H1 (cell line): ENCODE measurements at regions not wholly inside any gene's neighbourhood (a gene's known extent, or its start where the extent isn't known, plus 50 kb on each side); places are given as distances from the start of the nearest gene placed in this dataset.

Experiments used
- CTCF ChIA-PET: fragments of 300-600 bp; sonication (Branson Sonifier 250); formaldehyde crosslinking; loops from one replicate; lab custom pipeline; 2021; ENCODE audit not compliant: partially characterized antibody; lab: Charles Lee
- POLR2A ChIA-PET: fragments of 300-600 bp; sonication (Branson Sonifier 250); formaldehyde crosslinking; loops from one replicate; lab custom pipeline; 2021; ENCODE audit warnings: inconsistent platforms; ENCODE audit not compliant: partially characterized antibody; lab: Charles Lee
- DNase-seq, 2 experiments: peaks; one replicate each; pipeline versions ENCODE4 v3.0.0 to v3.0.0-alpha.2; 2010 to 2022; ENCODE audit warnings: low spot score in 2 of 2, low read depth in 1 of 2, mixed read lengths in 1 of 2
- FAIRE-seq: peaks from 2 replicates; lab custom pipeline; 2011; peaks lifted over from hg19 to GRCh38; lab: Jason Lieb, UNC
- H2AFZ ChIP-seq: 2 replicates; pipeline ENCODE4 v1.8.1; 2012; ENCODE audit warnings: low read length, inconsistent platforms
- H2AK5ac ChIP-seq: 2 replicates; pipeline ENCODE4 v1.6.1; 2013; ENCODE audit warnings: low read depth, low read length
- H2BK120ac ChIP-seq: replicated peaks from 2 replicates; pipeline ENCODE3; 2013; ENCODE audit warnings: low read depth, low read length, inconsistent platforms
- H2BK12ac ChIP-seq: 2 replicates; pipeline ENCODE4 v1.6.1; 2013; ENCODE audit warnings: low read depth, low read length
- H2BK15ac ChIP-seq: 2 replicates; pipeline ENCODE4 v1.6.1; 2013; ENCODE audit warnings: low read length
- H2BK20ac ChIP-seq: 2 replicates; pipeline ENCODE4 v1.6.1; 2013; ENCODE audit warnings: low read length
- H2BK5ac ChIP-seq: 2 replicates; pipeline ENCODE4 v1.6.1; 2013; ENCODE audit warnings: low read depth, low read length
- H3K14ac ChIP-seq: 2 replicates; pipeline ENCODE4 v1.6.1; 2013; ENCODE audit warnings: inconsistent platforms; ENCODE audit not compliant: insufficient read length
- H3K18ac ChIP-seq: 2 replicates; pipeline ENCODE4 v1.6.1; 2013; ENCODE audit warnings: low read length; ENCODE audit errors: extremely low read depth
- H3K23ac ChIP-seq: 2 replicates; pipeline ENCODE4 v1.6.1; 2013; ENCODE audit warnings: inconsistent platforms; ENCODE audit not compliant: insufficient read length
- H3K23me2 ChIP-seq: 2 replicates; pipeline ENCODE4 v1.6.1; 2013; ENCODE audit warnings: low read depth, low read length
- H3K27ac ChIP-seq: 2 replicates; pipeline ENCODE4 v1.6.1; 2011; ENCODE audit warnings: low read depth, low read length, inconsistent platforms
- H3K27me3 ChIP-seq, 4 experiments: replicated peaks in 1 of 4; 1 replicate in 1 of 4; 2 replicates in 3 of 4; pipeline versions ENCODE4 v1.6.1 to v1.8.1; 2011 to 2013; ENCODE audit warnings: low read length in 3 of 4, mild to moderate bottlenecking in 3 of 4, inconsistent platforms in 2 of 4, mixed read lengths in 2 of 4, moderate library complexity in 1 of 4; ENCODE audit not compliant: control insufficient read depth in 3 of 4, insufficient read depth in 3 of 4; ENCODE audit errors: extremely low read depth in 1 of 4
- H3K36me3 ChIP-seq, 4 experiments: 2 replicates each; pipeline versions ENCODE4 v1.6.1 to v1.8.1; 2011 to 2013; ENCODE audit warnings: mild to moderate bottlenecking in 4 of 4, low read length in 3 of 4, moderate library complexity in 2 of 4, control low read depth in 1 of 4, inconsistent platforms in 1 of 4; ENCODE audit not compliant: insufficient read depth in 4 of 4, control insufficient read depth in 2 of 4
- H3K4ac ChIP-seq: replicated peaks from 2 replicates; pipeline ENCODE3; 2013; ENCODE audit warnings: low read length, low read depth, mixed read lengths, inconsistent platforms; ENCODE audit not compliant: insufficient read length
- H3K4me1 ChIP-seq, 4 experiments: replicated peaks in 1 of 4; 1 replicate in 1 of 4; 2 replicates in 3 of 4; pipeline versions ENCODE4 v1.6.1 to v1.8.1; 2011 to 2013; ENCODE audit warnings: low read length in 3 of 4, inconsistent platforms in 2 of 4, mixed read lengths in 1 of 4; ENCODE audit not compliant: insufficient read depth in 4 of 4, control insufficient read depth in 3 of 4
- H3K4me2 ChIP-seq, 2 experiments: 2 replicates each; pipeline versions ENCODE4 v1.6.1 to v1.8.1; 2011 to 2013; ENCODE audit warnings: low read depth in 2 of 2, low read length in 2 of 2, control low read depth in 1 of 2, inconsistent platforms in 1 of 2, mild to moderate bottlenecking in 1 of 2; ENCODE audit not compliant: insufficient read depth in 1 of 2
- H3K4me3 ChIP-seq, 4 experiments: fragments of 200-600, 300-600 bp in 1 of 4; sonication (generic), shearing (Covaris generic), sonication (Bioruptor Twin) in 1 of 4; 2 replicates each; pipeline versions ENCODE4 v1.5.1 to v1.8.1; 2011 to 2016; ENCODE audit warnings: low read length in 4 of 4, low read depth in 3 of 4, control low read depth in 2 of 4, inconsistent platforms in 2 of 4, mild to moderate bottlenecking in 2 of 4, mixed read lengths in 1 of 4, moderate library complexity in 1 of 4; ENCODE audit not compliant: insufficient read depth in 2 of 4; ENCODE audit errors: extremely low read depth in 1 of 4
- H3K56ac ChIP-seq: replicated peaks from 2 replicates; pipeline ENCODE3; 2013; ENCODE audit warnings: low read depth, mild to moderate bottlenecking, mixed read lengths, low read length, inconsistent platforms; ENCODE audit not compliant: insufficient read length
- H3K79me1 ChIP-seq: 2 replicates; pipeline ENCODE4 v1.6.1; 2013; ENCODE audit warnings: low read depth, low read length, control low read depth
- H3K79me2 ChIP-seq, 2 experiments: 2 replicates each; pipeline versions ENCODE4 v1.6.1 to v1.8.1; 2012 to 2013; ENCODE audit warnings: low read length in 2 of 2, mild to moderate bottlenecking in 2 of 2, inconsistent platforms in 1 of 2; ENCODE audit not compliant: insufficient read depth in 2 of 2, control insufficient read depth in 1 of 2
- H3K9ac ChIP-seq, 4 experiments: replicated peaks in 1 of 4; 1 replicate in 1 of 4; 2 replicates in 3 of 4; pipeline versions ENCODE4 v1.6.1 to v1.8.1; 2011 to 2013; ENCODE audit warnings: low read depth in 3 of 4, low read length in 3 of 4, control low read depth in 2 of 4, mild to moderate bottlenecking in 2 of 4, moderate library complexity in 2 of 4, inconsistent platforms in 1 of 4; ENCODE audit errors: extremely low read depth in 1 of 4
- H3K9me3 ChIP-seq, 2 experiments: 2 replicates each; pipeline versions ENCODE4 v1.6.1 to v1.8.1; 2012 to 2013; ENCODE audit warnings: mild to moderate bottlenecking in 2 of 2, moderate library complexity in 2 of 2, control low read depth in 1 of 2, inconsistent platforms in 1 of 2, low read depth in 1 of 2, low read length in 1 of 2, mixed read lengths in 1 of 2; ENCODE audit not compliant: insufficient read depth in 2 of 2
- H4K20me1 ChIP-seq, 2 experiments: replicated peaks in 1 of 2; 2 replicates each; pipeline versions ENCODE3 to v1.8.1; 2011 to 2013; ENCODE audit warnings: inconsistent platforms in 2 of 2, low read length in 2 of 2, mild to moderate bottlenecking in 1 of 2; ENCODE audit not compliant: insufficient read depth in 2 of 2, control insufficient read depth in 1 of 2
- H4K5ac ChIP-seq: 2 replicates; pipeline ENCODE4 v1.6.1; 2013; ENCODE audit warnings: low read length, low read depth, mixed read lengths, inconsistent platforms; ENCODE audit not compliant: insufficient read length
- H4K8ac ChIP-seq: 2 replicates; pipeline ENCODE4 v1.8.0; 2013; ENCODE audit warnings: mild to moderate bottlenecking, moderate library complexity, low read length, inconsistent platforms; ENCODE audit not compliant: insufficient read depth; ENCODE audit errors: extremely low read depth
- H4K91ac ChIP-seq: replicated peaks from 2 replicates; pipeline ENCODE3; 2013; ENCODE audit warnings: low read length, mixed read lengths, inconsistent platforms; ENCODE audit not compliant: insufficient read length
- BRCA1 ChIP-seq: IDR thresholded peaks from 2 replicates; pipeline ENCODE4 v1.6.1; 2012; ENCODE audit warnings: low read depth, low read length, improper control_type of control experiment
- CHD2 ChIP-seq: IDR thresholded peaks from 2 replicates; pipeline ENCODE4 v1.6.1; 2012; ENCODE audit warnings: low read length, improper control_type of control experiment
- GABPA ChIP-seq: IDR thresholded peaks from 2 replicates; pipeline ENCODE4 v1.6.1; 2011; ENCODE audit warnings: mild to moderate bottlenecking, low read length, moderate library complexity, borderline replicate concordance; ENCODE audit not compliant: insufficient read depth
- KDM5A ChIP-seq: fragments of 200-600 bp; IDR thresholded peaks from 2 replicates; pipeline ENCODE4 v1.7.1; 2012; ENCODE audit warnings: mild to moderate bottlenecking, low read length, inconsistent platforms, mixed read lengths
- POU5F1 ChIP-seq: IDR thresholded peaks from 2 replicates; pipeline ENCODE4 v1.6.1; 2011; ENCODE audit warnings: low read depth, mild to moderate bottlenecking, low read length, moderate library complexity
- RAD21 ChIP-seq, 2 experiments: IDR thresholded peaks in 1 of 2; conservative IDR thresholded peaks in 1 of 2; 2 replicates each; pipeline ENCODE4 v1.6.1; 2011; ENCODE audit warnings: low read depth in 2 of 2, low read length in 2 of 2, improper control_type of control experiment in 1 of 2, inconsistent platforms in 1 of 2, mild to moderate bottlenecking in 1 of 2, moderate library complexity in 1 of 2
- SP1 ChIP-seq: IDR thresholded peaks from 2 replicates; pipeline ENCODE4 v1.6.1; 2011; ENCODE audit warnings: low read depth, low read length
- SP2 ChIP-seq: IDR thresholded peaks from 2 replicates; pipeline ENCODE4 v1.6.1; 2012; ENCODE audit warnings: mild to moderate bottlenecking, low read length, inconsistent platforms
- SRF ChIP-seq: IDR thresholded peaks from 2 replicates; pipeline ENCODE4 v1.6.1; 2011; ENCODE audit warnings: mild to moderate bottlenecking, low read depth, low read length, moderate library complexity
- TAF7 ChIP-seq: optimal IDR thresholded peaks from 2 replicates; pipeline ENCODE3; 2011; ENCODE audit warnings: low read depth, mild to moderate bottlenecking, inconsistent platforms, low read length, moderate library complexity, borderline replicate concordance
- TBP ChIP-seq: IDR thresholded peaks from 2 replicates; pipeline ENCODE4 v1.6.1; 2011; ENCODE audit warnings: low read depth, low read length, improper control_type of control experiment
- USF2 ChIP-seq: IDR thresholded peaks from 2 replicates; pipeline ENCODE4 v1.6.1; 2011; ENCODE audit warnings: low read length, improper control_type of control experiment
- WGBS, 2 experiments: shearing (Covaris generic) in 1 of 2; methylation state at CpG; one replicate each; pipeline versions ENCODE4 v1.1.6 to v1.1.7; 2013 to 2015; ENCODE audit warnings: low lambda C conversion rate in 2 of 2, mixed read lengths in 2 of 2, inconsistent platforms in 1 of 2, low coverage in 1 of 2, missing lambda C conversion rate in 1 of 2; ENCODE audit not compliant: insufficient replicate concordance in 2 of 2, insufficient coverage in 1 of 2, insufficient read length in 1 of 2; ENCODE audit errors: extremely low coverage in 1 of 2, missing lambda C conversion rate in 1 of 2; 5-methylcytosine and 5-hydroxymethylcytosine counted together

DNA sequence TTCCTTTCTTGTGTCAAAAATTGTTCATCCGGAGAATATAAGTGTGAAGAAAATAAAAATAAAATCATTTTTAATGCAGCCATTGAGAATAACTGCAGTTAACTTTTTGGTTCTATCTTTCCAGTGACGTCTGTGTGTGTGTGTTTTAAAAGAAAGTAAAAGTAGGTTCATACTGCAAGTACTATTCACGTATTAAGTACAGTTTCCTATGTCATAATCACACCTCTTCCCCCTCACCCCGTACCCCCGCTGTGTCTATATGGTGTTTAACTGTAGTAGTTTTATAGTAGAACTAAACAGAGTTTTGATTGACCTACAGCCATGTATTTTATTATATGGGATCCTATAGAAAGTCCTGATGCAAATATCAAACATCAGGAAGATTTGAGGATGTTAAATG, 78.5 kb upstream of the CLCN4 start:
- Histone ChIP-seq H2AFZ (no peak overlapping the region), H2BK12ac (no peak overlapping the region), H3K36me3 (peaks cover 0 to 6% (median 4%) of the 10 kb centered on the region in 4 experiments; a peak in 2 of 8 replicates), H3K27me3 (no peaks in the 10 kb centered on the region), H3K4me1 (peaks cover 0 to 9% (median 0%) of the 10 kb centered on the region in 4 experiments; a peak in 3 of 7 replicates), H2AK5ac (no peak overlapping the region), H2BK5ac (no peak overlapping the region), H2BK20ac (no peak overlapping the region), H3K79me2 (no peaks in the 10 kb centered on the region), H3K27ac (no peak overlapping the region), H3K9me3 (no peaks in the 10 kb centered on the region), H4K8ac (no peak overlapping the region), H3K4me2 (no peak overlapping the region), H2BK120ac (no peak overlapping the region), H4K20me1 (no peaks in the 10 kb centered on the region), H3K18ac (no peak overlapping the region), H4K5ac (no peak overlapping the region), H3K79me1 (no peaks in the 10 kb centered on the region), H3K4ac (no peak overlapping the region), H3K14ac (no peak overlapping the region), H2BK15ac (no peak overlapping the region), H4K91ac (no peak overlapping the region), H3K56ac (no peak overlapping the region), H3K23ac (no peak overlapping the region), H3K4me3 (no peak overlapping the region), H3K23me2 (no peaks in the 10 kb centered on the region), H3K9ac (no peak overlapping the region)
- TF ChIP-seq KDM5A (no peak), TAF7 (no peak), SP1 (no peak), GABPA (no peak), SRF (no peak), USF2 (no peak), BRCA1 (no peak), RAD21 (IDR thresholded peaks at IDR 0.05 in 1 of 2, conservative IDR thresholded peaks at IDR 0.05 in 1 of 2; ENCODE audit: low read depth in 2 of 2, low read length in 2 of 2) (no peak), SP2 (no peak), CHD2 (no peak), TBP (no peak), POU5F1 (no peak)
- POLR2A ChIA-PET, result no interaction called here
- FAIRE-seq (no peak), DNase-seq (no peak)
- CTCF ChIA-PET, result interaction anchor here (0.6 to 0.7 kb wide), 2 partner anchors 14 to 16 kb away, joined by 3 read pairs; no protein-coding TSS in a partner anchor
- 94% methylated on average over 5 of the region's 5 CpGs; no CpG with 5 or more reads in 1 of the 2 experiments for WGBS, 2 experiments
